IMR-90 (cell line): ENCODE measurements at regions not wholly inside any gene's neighbourhood (a gene's known extent, or its start where the extent isn't known, plus 50 kb on each side); places are given as distances from the start of the nearest gene placed in this dataset.

Experiments
- ATAC-seq: fragments of 200-7000 bp; cut with Tn5 transposase; 2 replicates; pipeline ENCODE4 v1.9.1; 2020; ENCODE audit warnings: low read depth, mild to moderate bottlenecking, moderate library complexity
- BruUV-seq: library from RNA; stranded (reverse); fragments of 400-500 nt; replicated peaks from 2 replicates; lab custom pipeline; 2021; lab: Mats Ljungman, UMichigan
- CTCF ChIA-PET: fragments of 300-600 bp; formaldehyde crosslinking; extraction: SDS; loops from one replicate; lab custom pipeline; 2021; ENCODE audit warnings: antibody characterized with exemption; lab: Yijun Ruan, JAX
- POLR2A ChIA-PET: fragments of 300-600 bp; sonication (Branson Sonifier 250); formaldehyde crosslinking; loops from one replicate; lab custom pipeline; 2022; ENCODE audit warnings: antibody characterized with exemption; ENCODE audit not compliant: unreplicated experiment; lab: Charles Lee
- DNase-seq: peaks from one replicate; pipeline ENCODE4 v3.0.0; 2013
- H2AFZ ChIP-seq: replicated peaks from 2 replicates; pipeline ENCODE3; 2013; ENCODE audit warnings: low read length, mild to moderate bottlenecking; ENCODE audit not compliant: poor library complexity
- H2AK5ac ChIP-seq: 2 replicates; pipeline ENCODE4 v1.6.1; 2013; ENCODE audit warnings: low read depth, low read length, inconsistent platforms
- H2AK9ac ChIP-seq: replicated peaks from 2 replicates; pipeline ENCODE3; 2013; ENCODE audit warnings: mild to moderate bottlenecking, low read depth, low read length, moderate library complexity; ENCODE audit not compliant: poor library complexity
- H2BK120ac ChIP-seq: 2 replicates; pipeline ENCODE4 v1.6.1; 2013; ENCODE audit warnings: low read depth, low read length, inconsistent platforms
- H2BK15ac ChIP-seq: 3 replicates; pipeline ENCODE4 v1.6.1; 2013; ENCODE audit warnings: low read depth, low read length, inconsistent platforms
- H2BK20ac ChIP-seq: 2 replicates; pipeline ENCODE4 v1.6.1; 2013; ENCODE audit warnings: low read depth, mild to moderate bottlenecking, inconsistent platforms, low read length, moderate library complexity
- H2BK5ac ChIP-seq: 2 replicates; pipeline ENCODE4 v1.6.1; 2013; ENCODE audit warnings: mild to moderate bottlenecking, low read depth, low read length, inconsistent platforms; ENCODE audit not compliant: poor library complexity, severe bottlenecking
- H3K14ac ChIP-seq: replicated peaks from 2 replicates; pipeline ENCODE4 v1.6.1; 2013; ENCODE audit warnings: low read depth, low read length, inconsistent platforms
- H3K18ac ChIP-seq: 2 replicates; pipeline ENCODE4 v1.6.1; 2013; ENCODE audit warnings: low read depth, low read length, control low read depth
- H3K23ac ChIP-seq: 2 replicates; pipeline ENCODE4 v1.6.1; 2013; ENCODE audit warnings: low read depth, low read length, inconsistent platforms
- H3K27ac ChIP-seq: 2 replicates; pipeline ENCODE4 v1.5.1; 2013; ENCODE audit warnings: mild to moderate bottlenecking, control low read depth, low read length; ENCODE audit not compliant: insufficient read depth
- H3K27me3 ChIP-seq: 2 replicates; pipeline ENCODE4 v1.6.1; 2013; ENCODE audit warnings: low read length; ENCODE audit not compliant: control insufficient read depth, insufficient read depth
- H3K36me3 ChIP-seq: 2 replicates; pipeline ENCODE4 v1.6.1; 2013; ENCODE audit warnings: low read length, mixed read lengths; ENCODE audit not compliant: control insufficient read depth, insufficient read depth
- H3K4ac ChIP-seq: 2 replicates; pipeline ENCODE4 v1.6.1; 2013; ENCODE audit warnings: low read depth, low read length, inconsistent platforms
- H3K4me1 ChIP-seq: 2 replicates; pipeline ENCODE4 v1.6.1; 2013; ENCODE audit warnings: low read length, mixed read lengths; ENCODE audit not compliant: control insufficient read depth, insufficient read depth
- H3K4me2 ChIP-seq: 2 replicates; pipeline ENCODE4 v1.6.1; 2013; ENCODE audit warnings: low read depth, mild to moderate bottlenecking, control low read depth, low read length, moderate library complexity
- H3K4me3 ChIP-seq: 2 replicates; pipeline ENCODE4 v1.5.1; 2013; ENCODE audit warnings: low read depth, mild to moderate bottlenecking, control low read depth, low read length, moderate library complexity; ENCODE audit not compliant: insufficient read depth
- H3K56ac ChIP-seq: 2 replicates; pipeline ENCODE4 v1.6.1; 2013; ENCODE audit warnings: low read length, inconsistent platforms; ENCODE audit not compliant: insufficient read depth; ENCODE audit errors: extremely low read depth
- H3K79me1 ChIP-seq, 2 experiments: 2 replicates each; pipeline ENCODE4 v1.6.1; 2013; ENCODE audit warnings: low read length in 2 of 2, inconsistent platforms in 1 of 2, low read depth in 1 of 2
- H3K9ac ChIP-seq: 2 replicates; pipeline ENCODE4 v1.6.1; 2013; ENCODE audit warnings: low read depth, low read length, control low read depth
- H3K9me1 ChIP-seq: 2 replicates; pipeline ENCODE4 v1.6.1; 2013; ENCODE audit warnings: low read length, inconsistent platforms; ENCODE audit not compliant: insufficient read depth
- H3K9me3 ChIP-seq: 2 replicates; pipeline ENCODE4 v1.6.1; 2013; ENCODE audit warnings: low read length; ENCODE audit not compliant: control insufficient read depth, insufficient read depth
- H4K20me1 ChIP-seq: 2 replicates; pipeline ENCODE4 v1.6.1; 2013; ENCODE audit warnings: low read length, inconsistent platforms; ENCODE audit not compliant: insufficient read depth
- H4K5ac ChIP-seq: 2 replicates; pipeline ENCODE4 v1.6.1; 2013; ENCODE audit warnings: mild to moderate bottlenecking, low read depth, low read length, control low read depth
- H4K8ac ChIP-seq, 2 experiments: 2 replicates each; pipeline ENCODE4 v1.6.1; 2013; ENCODE audit warnings: low read depth in 2 of 2, low read length in 2 of 2, control low read depth in 1 of 2, inconsistent platforms in 1 of 2
- H4K91ac ChIP-seq: 2 replicates; pipeline ENCODE4 v1.6.1; 2013; ENCODE audit warnings: low read depth, low read length, inconsistent platforms; ENCODE audit not compliant: insufficient read depth
- BHLHE40 ChIP-seq: fragments of 150-350 bp; IDR thresholded peaks from 2 replicates; pipeline ENCODE4 v1.6.1; 2016; ENCODE audit warnings: mild to moderate bottlenecking, low read depth, low read length
- CEBPB ChIP-seq: IDR thresholded peaks from 2 replicates; pipeline ENCODE4 v1.6.1; 2012; ENCODE audit warnings: low read depth, low read length, improper control_type of control experiment
- CHD1 ChIP-seq: IDR thresholded peaks from 2 replicates; pipeline ENCODE4 v1.6.1; 2012; ENCODE audit warnings: low read depth, low read length, improper control_type of control experiment
- FOS ChIP-seq: fragments of 150-350 bp; IDR thresholded peaks from 2 replicates; pipeline ENCODE4 v1.6.1; 2016; ENCODE audit warnings: low read depth, low read length
- MAFK ChIP-seq: IDR thresholded peaks from 2 replicates; pipeline ENCODE4 v1.6.1; 2012; ENCODE audit warnings: low read depth, low read length, improper control_type of control experiment
- MAZ ChIP-seq: IDR thresholded peaks from 2 replicates; pipeline ENCODE4 v1.6.1; 2012; ENCODE audit warnings: low read depth, mild to moderate bottlenecking, low read length, improper control_type of control experiment, moderate library complexity, borderline replicate concordance
- MXI1 ChIP-seq: IDR thresholded peaks from 2 replicates; pipeline ENCODE4 v1.6.1; 2012; ENCODE audit warnings: low read depth, mild to moderate bottlenecking, low read length, moderate library complexity, borderline replicate concordance
- NFE2L2 ChIP-seq: fragments of 150-350 bp; IDR thresholded peaks from 2 replicates; pipeline ENCODE4 v1.6.1; 2016; ENCODE audit warnings: low read depth, mild to moderate bottlenecking, low read length
- POLR2A ChIP-seq: IDR thresholded peaks from 2 replicates; pipeline ENCODE4 v1.6.1; 2012; ENCODE audit warnings: mild to moderate bottlenecking, low read depth, low read length
- RAD21 ChIP-seq: IDR thresholded peaks from 2 replicates; pipeline ENCODE4 v1.6.1; 2012; ENCODE audit warnings: low read length, improper control_type of control experiment
- RCOR1 ChIP-seq: IDR thresholded peaks from 2 replicates; pipeline ENCODE4 v1.6.1; 2012; ENCODE audit warnings: mild to moderate bottlenecking, low read length, improper control_type of control experiment; ENCODE audit not compliant: insufficient replicate concordance
- RFX5 ChIP-seq: IDR thresholded peaks from 2 replicates; pipeline ENCODE4 v1.8.0; 2012; ENCODE audit warnings: low read depth, mild to moderate bottlenecking, low read length, moderate library complexity
- SMC3 ChIP-seq: fragments of 150-350 bp; IDR thresholded peaks from 2 replicates; pipeline ENCODE4 v1.6.1; 2016; ENCODE audit warnings: low read depth, mild to moderate bottlenecking, antibody characterized with exemption, low read length, moderate library complexity
- USF2 ChIP-seq: fragments of 150-350 bp; IDR thresholded peaks from 2 replicates; pipeline ENCODE4 v1.6.1; 2017; ENCODE audit warnings: mild to moderate bottlenecking, antibody characterized with exemption, low read length, low read depth
- WGBS, 2 experiments: methylation state at CpG; one replicate each; pipeline versions ENCODE4 v1.1.5 to v1.1.7; 2013; ENCODE audit warnings: missing lambda C conversion rate in 2 of 2; ENCODE audit not compliant: insufficient read length in 1 of 2; ENCODE audit errors: extremely low coverage in 2 of 2; 5-methylcytosine and 5-hydroxymethylcytosine counted together
- dilution Hi-C: fragments of 300-500 bp; cut with HindIII; formaldehyde crosslinking; loops from one replicate; pipeline ENCODE4 v1.14.3; 2018; ENCODE audit warnings: low sequenced_read_pairs; ENCODE audit not compliant: unreplicated experiment
- in situ Hi-C: fragments of 300-500 bp; cut with MboI; formaldehyde crosslinking; loops from 3 replicates; pipeline ENCODE4 v1.14.3; 2019; ENCODE audit warnings: low sequenced_read_pairs, inconsistent platforms, mixed read lengths
- intact Hi-C: fragments of 100-400 bp; cut with micrococcal nuclease; formaldehyde crosslinking; loops from 2 replicates; pipeline ENCODE4 v1.10.0; 2022
- TF ChIP-seq, protein P1 (sequence below): conservative IDR thresholded peaks from 2 replicates; pipeline ENCODE4 v1.5.1; 2012; ENCODE audit warnings: mild to moderate bottlenecking, low read depth, low read length, improper control_type of control experiment
- TF ChIP-seq, protein P2 (sequence below): fragments of 150-350 bp; IDR thresholded peaks from 2 replicates; pipeline ENCODE4 v1.6.1; 2016; ENCODE audit warnings: low read depth, mild to moderate bottlenecking, low read length, moderate library complexity, borderline replicate concordance

GRCh38 chr3:13750215-13750614, 129.7 kb downstream of the WNT7A start:
- TF ChIP-seq MXI1 (no peak), NFE2L2 (no peak), FOS (no peak), POLR2A (no peak), RAD21 (no peak), MAFK (no peak), SMC3 (no peak), BHLHE40 (no peak), CHD1 (no peak), RCOR1 (no peak), USF2 (no peak), CEBPB (no peak), RFX5 (no peak), MAZ (no peak)
- TF ChIP-seq, protein P1, sequence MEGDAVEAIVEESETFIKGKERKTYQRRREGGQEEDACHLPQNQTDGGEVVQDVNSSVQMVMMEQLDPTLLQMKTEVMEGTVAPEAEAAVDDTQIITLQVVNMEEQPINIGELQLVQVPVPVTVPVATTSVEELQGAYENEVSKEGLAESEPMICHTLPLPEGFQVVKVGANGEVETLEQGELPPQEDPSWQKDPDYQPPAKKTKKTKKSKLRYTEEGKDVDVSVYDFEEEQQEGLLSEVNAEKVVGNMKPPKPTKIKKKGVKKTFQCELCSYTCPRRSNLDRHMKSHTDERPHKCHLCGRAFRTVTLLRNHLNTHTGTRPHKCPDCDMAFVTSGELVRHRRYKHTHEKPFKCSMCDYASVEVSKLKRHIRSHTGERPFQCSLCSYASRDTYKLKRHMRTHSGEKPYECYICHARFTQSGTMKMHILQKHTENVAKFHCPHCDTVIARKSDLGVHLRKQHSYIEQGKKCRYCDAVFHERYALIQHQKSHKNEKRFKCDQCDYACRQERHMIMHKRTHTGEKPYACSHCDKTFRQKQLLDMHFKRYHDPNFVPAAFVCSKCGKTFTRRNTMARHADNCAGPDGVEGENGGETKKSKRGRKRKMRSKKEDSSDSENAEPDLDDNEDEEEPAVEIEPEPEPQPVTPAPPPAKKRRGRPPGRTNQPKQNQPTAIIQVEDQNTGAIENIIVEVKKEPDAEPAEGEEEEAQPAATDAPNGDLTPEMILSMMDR: no peak
- TF ChIP-seq, protein P2, sequence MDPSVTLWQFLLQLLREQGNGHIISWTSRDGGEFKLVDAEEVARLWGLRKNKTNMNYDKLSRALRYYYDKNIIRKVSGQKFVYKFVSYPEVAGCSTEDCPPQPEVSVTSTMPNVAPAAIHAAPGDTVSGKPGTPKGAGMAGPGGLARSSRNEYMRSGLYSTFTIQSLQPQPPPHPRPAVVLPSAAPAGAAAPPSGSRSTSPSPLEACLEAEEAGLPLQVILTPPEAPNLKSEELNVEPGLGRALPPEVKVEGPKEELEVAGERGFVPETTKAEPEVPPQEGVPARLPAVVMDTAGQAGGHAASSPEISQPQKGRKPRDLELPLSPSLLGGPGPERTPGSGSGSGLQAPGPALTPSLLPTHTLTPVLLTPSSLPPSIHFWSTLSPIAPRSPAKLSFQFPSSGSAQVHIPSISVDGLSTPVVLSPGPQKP: no peak
- H4K91ac ChIP-seq: no peak overlapping the region
- no peak overlapping the region for H3K4me2 ChIP-seq
- no peak for DNase-seq
- H2BK120ac ChIP-seq: no peak overlapping the region
- no peak overlapping the region for H3K9ac ChIP-seq
- ChIA-PET POLR2A (no interaction called here), CTCF (no interaction called here)
- H3K56ac ChIP-seq: no peak overlapping the region
- H2BK20ac ChIP-seq: no peak overlapping the region
- H3K79me1 ChIP-seq: no peaks in the 10 kb centered on the region
- no peak for ATAC-seq
- no peak overlapping the region for H3K4me3 ChIP-seq
- BruUV-seq: no TSS peak
- no peak overlapping the region for H2BK5ac ChIP-seq
- no peaks in the 10 kb centered on the region for H3K36me3 ChIP-seq
- in situ Hi-C loops: no loop called here
- H2AFZ ChIP-seq: no peak overlapping the region
- H3K27ac ChIP-seq: no peak overlapping the region
- H3K27me3 ChIP-seq: no peaks in the 10 kb centered on the region
- H4K8ac ChIP-seq: no peak overlapping the region
- no peak overlapping the region for H2BK15ac ChIP-seq
- no peak overlapping the region for H3K14ac ChIP-seq
- no peak overlapping the region for H4K5ac ChIP-seq
- no peaks in the 10 kb centered on the region for H3K9me1 ChIP-seq
- no peak overlapping the region for H2AK9ac ChIP-seq
- H2AK5ac ChIP-seq: no peak overlapping the region
- WGBS, 2 experiments: 33% methylated on average over 4 of the region's 5 CpGs; no CpG with 5 or more reads in 1 of the 2 experiments
- no peaks in the 10 kb centered on the region for H3K4me1 ChIP-seq
- H3K9me3 ChIP-seq: no peaks in the 10 kb centered on the region; the same call in 1 of the 2 replicates
- H3K18ac ChIP-seq: no peak overlapping the region
- H4K20me1 ChIP-seq: no peaks in the 10 kb centered on the region
- H3K23ac ChIP-seq: no peak overlapping the region
- intact Hi-C loops: no loop called here
- H3K4ac ChIP-seq: no peak overlapping the region
- dilution Hi-C loops: no loop called here
